ENCODE measurements at regions not wholly inside any gene's neighbourhood (a gene's known extent, or its start where the extent isn't known, plus 50 kb on each side); places are given as distances from the start of the nearest gene placed in this dataset.

GRCh38 chr3:124591699-124592098 lies 138.6 kb upstream of the UMPS start:
- TF ChIP-seq CTCF (IDR thresholded peaks at IDR 0.05) (no peak), POLR2A (IDR thresholded peaks at IDR 0.05) (no peak)

All from Peyer's patch (tissue), 4 donors.